HEK293 (cell line): ENCODE measurements at regions not wholly inside any gene's neighbourhood (a gene's known extent, or its start where the extent isn't known, plus 50 kb on each side); places are given as distances from the start of the nearest gene placed in this dataset.
A peak's percentile ranks its signal among the peaks of the same experiment; 100 is the strongest.

Source experiments
- GLI2 ChIP-seq: fragments of 450-650 bp; formaldehyde crosslinking; IDR thresholded peaks from 2 replicates; pipeline ENCODE4; 2017; ENCODE audit warnings: missing biosample characterization, missing genetic modification characterization, low read depth, borderline replicate concordance
- KLF1 ChIP-seq: fragments of 450-650 bp; formaldehyde crosslinking; IDR thresholded peaks from 2 replicates; pipeline ENCODE4 v1.5.1; 2016; ENCODE audit warnings: missing biosample characterization, missing genetic modification characterization
- KLF8 ChIP-seq: fragments of 450-650 bp; formaldehyde crosslinking; IDR thresholded peaks from 2 replicates; pipeline ENCODE4 v1.5.1; 2016; ENCODE audit warnings: missing biosample characterization, missing genetic modification characterization
- RBAK ChIP-seq: fragments of 450-650 bp; formaldehyde crosslinking; IDR thresholded peaks from 2 replicates; pipeline ENCODE4 v1.5.1; 2016; ENCODE audit warnings: missing biosample characterization, missing genetic modification characterization
- SALL2 ChIP-seq: fragments of 450-650 bp; formaldehyde crosslinking; IDR thresholded peaks from 2 replicates; pipeline ENCODE4 v1.5.0; 2017; ENCODE audit warnings: missing biosample characterization, mild to moderate bottlenecking, missing genetic modification characterization, borderline replicate concordance
- ZBTB8A ChIP-seq: fragments of 450-650 bp; formaldehyde crosslinking; IDR thresholded peaks from 2 replicates; pipeline ENCODE4 v1.5.1; 2016; ENCODE audit warnings: missing biosample characterization, missing genetic modification characterization
- ZNF132 ChIP-seq: fragments of 450-650 bp; formaldehyde crosslinking; IDR thresholded peaks from 2 replicates; pipeline ENCODE4 v1.5.1; 2017; ENCODE audit warnings: missing biosample characterization, missing genetic modification characterization, borderline replicate concordance
- ZNF146 ChIP-seq: fragments of 450-650 bp; formaldehyde crosslinking; IDR thresholded peaks from 2 replicates; pipeline ENCODE4 v1.5.1; 2016; ENCODE audit warnings: missing biosample characterization, missing genetic modification characterization
- ZNF157 ChIP-seq: fragments of 450-650 bp; formaldehyde crosslinking; IDR thresholded peaks from 2 replicates; pipeline ENCODE4 v1.5.1; 2016; ENCODE audit warnings: missing biosample characterization, missing genetic modification characterization
- ZNF214 ChIP-seq: fragments of 450-650 bp; formaldehyde crosslinking; IDR thresholded peaks from 2 replicates; pipeline ENCODE4 v1.5.1; 2017; ENCODE audit warnings: missing biosample characterization, mild to moderate bottlenecking, missing genetic modification characterization, borderline replicate concordance
- ZNF423 ChIP-seq: fragments of 450-650 bp; formaldehyde crosslinking; IDR thresholded peaks from 2 replicates; pipeline ENCODE4 v1.5.1; 2016; ENCODE audit warnings: missing biosample characterization, missing genetic modification characterization
- ZNF48 ChIP-seq: fragments of 450-650 bp; formaldehyde crosslinking; IDR thresholded peaks from 2 replicates; pipeline ENCODE4 v1.5.1; 2016; ENCODE audit warnings: missing biosample characterization, missing genetic modification characterization
- ZNF549 ChIP-seq: fragments of 450-650 bp; IDR thresholded peaks from 2 replicates; pipeline ENCODE4 v1.5.1; 2018; ENCODE audit warnings: missing biosample characterization, missing genetic modification characterization, mild to moderate bottlenecking, inconsistent platforms, moderate library complexity
- ZNF555 ChIP-seq: fragments of 450-650 bp; formaldehyde crosslinking; conservative IDR thresholded peaks from 2 replicates; pipeline ENCODE4 v1.5.1; 2017; ENCODE audit warnings: missing biosample characterization, mild to moderate bottlenecking, missing genetic modification characterization, inconsistent platforms
- ZNF561 ChIP-seq: fragments of 450-650 bp; IDR thresholded peaks from 2 replicates; pipeline ENCODE4 v1.5.1; 2018; ENCODE audit warnings: missing biosample characterization, missing genetic modification characterization, borderline replicate concordance
- ZNF610 ChIP-seq: fragments of 450-650 bp; formaldehyde crosslinking; IDR thresholded peaks from 2 replicates; pipeline ENCODE4 v1.5.1; 2016; ENCODE audit warnings: missing biosample characterization, missing genetic modification characterization, borderline replicate concordance
- ZNF707 ChIP-seq: fragments of 450-650 bp; formaldehyde crosslinking; IDR thresholded peaks from 2 replicates; pipeline ENCODE4 v1.5.1; 2016; ENCODE audit warnings: missing biosample characterization, missing genetic modification characterization
- ZNF837 ChIP-seq: fragments of 450-650 bp; formaldehyde crosslinking; IDR thresholded peaks from 2 replicates; pipeline ENCODE4 v1.5.1; 2016; ENCODE audit warnings: missing biosample characterization, missing genetic modification characterization
- TF ChIP-seq, protein P1 (sequence below): fragments of 450-650 bp; formaldehyde crosslinking; IDR thresholded peaks from 2 replicates; pipeline ENCODE4 v1.5.1; 2016; ENCODE audit warnings: missing biosample characterization, missing genetic modification characterization
- TF ChIP-seq, protein P2 (sequence below): fragments of 450-650 bp; formaldehyde crosslinking; IDR thresholded peaks from 2 replicates; pipeline ENCODE4 v1.5.1; 2016; ENCODE audit warnings: missing biosample characterization, missing genetic modification characterization
- TF ChIP-seq, protein P3 (sequence below): fragments of 450-650 bp; IDR thresholded peaks from 2 replicates; pipeline ENCODE4 v1.5.1; 2018; ENCODE audit warnings: missing biosample characterization, mild to moderate bottlenecking, missing genetic modification characterization
- TF ChIP-seq, protein P4 (sequence below): fragments of 450-650 bp; formaldehyde crosslinking; IDR thresholded peaks from 2 replicates; pipeline ENCODE4 v1.5.1; 2016; ENCODE audit warnings: missing biosample characterization, missing genetic modification characterization
- TF ChIP-seq, protein P5 (sequence below): fragments of 450-650 bp; formaldehyde crosslinking; IDR thresholded peaks from 2 replicates; pipeline ENCODE4 v1.5.1; 2017; ENCODE audit warnings: missing biosample characterization, missing genetic modification characterization
- TF ChIP-seq, protein P6 (sequence below): fragments of 450-650 bp; formaldehyde crosslinking; IDR thresholded peaks from 2 replicates; pipeline ENCODE4 v1.5.1; 2016; ENCODE audit warnings: missing biosample characterization, missing genetic modification characterization
- TF ChIP-seq, protein P7 (sequence below): fragments of 450-650 bp; formaldehyde crosslinking; IDR thresholded peaks from 2 replicates; pipeline ENCODE4 v1.5.1; 2016; ENCODE audit warnings: missing biosample characterization, missing genetic modification characterization
- TF ChIP-seq, protein P8 (sequence below): fragments of 450-650 bp; formaldehyde crosslinking; IDR thresholded peaks from 2 replicates; pipeline ENCODE4 v1.5.1; 2016; ENCODE audit warnings: missing biosample characterization, missing genetic modification characterization

DNA sequence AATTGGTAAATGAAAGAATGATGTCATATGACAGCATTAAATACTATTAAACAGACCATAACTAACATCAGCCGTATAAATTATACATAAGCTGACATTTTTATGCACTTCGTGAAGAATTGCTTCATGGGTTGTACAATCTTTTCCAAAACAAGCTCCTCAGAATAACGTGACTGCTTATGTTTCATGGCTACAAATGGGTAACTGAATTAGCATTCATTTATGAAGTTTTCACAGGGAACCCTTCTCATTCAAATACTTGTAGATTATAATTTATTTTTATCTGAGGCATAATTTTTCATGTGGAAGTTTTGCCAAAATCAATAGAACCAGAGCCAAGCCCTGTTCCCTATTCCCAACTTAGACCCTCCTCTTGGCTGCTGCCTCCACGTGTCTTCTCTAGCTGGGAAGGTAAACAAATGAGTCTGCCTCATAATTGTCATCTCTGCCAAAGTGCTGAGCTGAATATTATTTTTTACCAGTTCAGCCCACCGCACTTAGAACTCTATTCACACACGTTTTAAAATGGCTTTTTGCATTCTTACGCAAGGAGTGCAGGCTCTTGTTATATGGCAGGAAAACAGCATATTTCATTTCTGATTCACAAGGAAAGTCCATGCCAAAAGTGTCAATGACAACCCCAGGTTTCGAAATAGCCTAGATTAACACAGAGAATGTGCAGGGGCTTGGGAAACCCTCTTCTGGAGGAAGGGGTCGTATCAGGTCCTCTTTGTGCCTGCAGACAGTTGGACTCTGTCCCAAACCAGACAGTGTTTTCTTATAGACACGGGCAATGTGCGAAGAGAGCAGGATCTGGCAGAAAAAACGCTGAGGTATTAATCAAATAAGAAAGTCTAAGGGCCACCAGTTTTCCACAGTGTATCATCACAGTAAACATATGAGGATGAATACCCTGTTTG lies 370.7 kb upstream of the MGMT start (continued):
- no peak for TF ChIP-seq ZNF132 (tag by site-specific recombination)
- TF ChIP-seq, protein P1, sequence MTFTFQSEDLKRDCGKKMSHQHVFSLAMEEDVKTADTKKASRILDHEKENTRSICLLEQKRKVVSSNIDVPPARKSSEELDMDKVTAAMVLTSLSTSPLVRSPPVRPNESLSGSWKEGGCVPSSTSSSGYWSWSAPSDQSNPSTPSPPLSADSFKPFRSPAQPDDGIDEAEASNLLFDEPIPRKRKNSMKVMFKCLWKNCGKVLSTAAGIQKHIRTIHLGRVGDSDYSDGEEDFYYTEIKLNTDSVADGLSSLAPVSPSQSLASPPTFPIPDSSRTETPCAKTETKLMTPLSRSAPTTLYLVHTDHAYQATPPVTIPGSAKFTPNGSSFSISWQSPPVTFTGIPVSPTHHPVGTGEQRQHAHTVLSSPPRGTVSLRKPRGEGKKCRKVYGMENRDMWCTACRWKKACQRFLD: no peak
- no peak for TF ChIP-seq KLF1
- no peak for TF ChIP-seq ZNF707
- TF ChIP-seq, protein P2, sequence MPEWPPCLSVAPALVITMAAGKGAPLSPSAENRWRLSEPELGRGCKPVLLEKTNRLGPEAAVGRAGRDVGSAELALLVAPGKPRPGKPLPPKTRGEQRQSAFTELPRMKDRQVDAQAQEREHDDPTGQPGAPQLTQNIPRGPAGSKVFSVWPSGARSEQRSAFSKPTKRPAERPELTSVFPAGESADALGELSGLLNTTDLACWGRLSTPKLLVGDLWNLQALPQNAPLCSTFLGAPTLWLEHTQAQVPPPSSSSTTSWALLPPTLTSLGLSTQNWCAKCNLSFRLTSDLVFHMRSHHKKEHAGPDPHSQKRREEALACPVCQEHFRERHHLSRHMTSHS (tag by site-specific recombination): no peak
- TF ChIP-seq ZNF214 (tag by site-specific recombination): 0 out of 2 replicates have a peak, but pooled peaks have one; percentile 7
- TF ChIP-seq ZNF549: no peak
- no peak; the same call in 1 of the 2 replicates for TF ChIP-seq ZNF561 (tag by site-specific recombination)
- TF ChIP-seq GLI2 (tag by site-specific recombination): peak; percentile 80
- TF ChIP-seq, protein P3, sequence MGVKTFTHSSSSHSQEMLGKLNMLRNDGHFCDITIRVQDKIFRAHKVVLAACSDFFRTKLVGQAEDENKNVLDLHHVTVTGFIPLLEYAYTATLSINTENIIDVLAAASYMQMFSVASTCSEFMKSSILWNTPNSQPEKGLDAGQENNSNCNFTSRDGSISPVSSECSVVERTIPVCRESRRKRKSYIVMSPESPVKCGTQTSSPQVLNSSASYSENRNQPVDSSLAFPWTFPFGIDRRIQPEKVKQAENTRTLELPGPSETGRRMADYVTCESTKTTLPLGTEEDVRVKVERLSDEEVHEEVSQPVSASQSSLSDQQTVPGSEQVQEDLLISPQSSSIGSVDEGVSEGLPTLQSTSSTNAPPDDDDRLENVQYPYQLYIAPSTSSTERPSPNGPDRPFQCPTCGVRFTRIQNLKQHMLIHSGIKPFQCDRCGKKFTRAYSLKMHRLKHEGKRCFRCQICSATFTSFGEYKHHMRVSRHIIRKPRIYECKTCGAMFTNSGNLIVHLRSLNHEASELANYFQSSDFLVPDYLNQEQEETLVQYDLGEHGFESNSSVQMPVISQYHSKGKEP (tag by site-specific recombination): no peak
- no peak for TF ChIP-seq ZNF146 (tag by site-specific recombination)
- TF ChIP-seq, protein P4, sequence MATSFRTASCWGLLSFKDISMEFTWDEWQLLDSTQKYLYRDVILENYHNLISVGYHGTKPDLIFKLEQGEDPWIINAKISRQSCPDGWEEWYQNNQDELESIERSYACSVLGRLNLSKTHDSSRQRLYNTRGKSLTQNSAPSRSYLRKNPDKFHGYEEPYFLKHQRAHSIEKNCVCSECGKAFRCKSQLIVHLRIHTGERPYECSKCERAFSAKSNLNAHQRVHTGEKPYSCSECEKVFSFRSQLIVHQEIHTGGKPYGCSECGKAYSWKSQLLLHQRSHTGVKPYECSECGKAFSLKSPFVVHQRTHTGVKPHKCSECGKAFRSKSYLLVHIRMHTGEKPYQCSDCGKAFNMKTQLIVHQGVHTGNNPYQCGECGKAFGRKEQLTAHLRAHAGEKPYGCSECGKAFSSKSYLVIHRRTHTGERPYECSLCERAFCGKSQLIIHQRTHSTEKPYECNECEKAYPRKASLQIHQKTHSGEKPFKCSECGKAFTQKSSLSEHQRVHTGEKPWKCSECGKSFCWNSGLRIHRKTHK (tag by site-specific recombination): no peak
- no peak for TF ChIP-seq ZNF423 (tag by site-specific recombination)
- no peak for TF ChIP-seq ZNF157
- TF ChIP-seq ZBTB8A: peak; percentile 65
- TF ChIP-seq, protein P5, sequence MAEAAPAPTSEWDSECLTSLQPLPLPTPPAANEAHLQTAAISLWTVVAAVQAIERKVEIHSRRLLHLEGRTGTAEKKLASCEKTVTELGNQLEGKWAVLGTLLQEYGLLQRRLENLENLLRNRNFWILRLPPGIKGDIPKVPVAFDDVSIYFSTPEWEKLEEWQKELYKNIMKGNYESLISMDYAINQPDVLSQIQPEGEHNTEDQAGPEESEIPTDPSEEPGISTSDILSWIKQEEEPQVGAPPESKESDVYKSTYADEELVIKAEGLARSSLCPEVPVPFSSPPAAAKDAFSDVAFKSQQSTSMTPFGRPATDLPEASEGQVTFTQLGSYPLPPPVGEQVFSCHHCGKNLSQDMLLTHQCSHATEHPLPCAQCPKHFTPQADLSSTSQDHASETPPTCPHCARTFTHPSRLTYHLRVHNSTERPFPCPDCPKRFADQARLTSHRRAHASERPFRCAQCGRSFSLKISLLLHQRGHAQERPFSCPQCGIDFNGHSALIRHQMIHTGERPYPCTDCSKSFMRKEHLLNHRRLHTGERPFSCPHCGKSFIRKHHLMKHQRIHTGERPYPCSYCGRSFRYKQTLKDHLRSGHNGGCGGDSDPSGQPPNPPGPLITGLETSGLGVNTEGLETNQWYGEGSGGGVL (tag by site-specific recombination): no peak
- TF ChIP-seq ZNF837 (tag by site-specific recombination): no peak
- TF ChIP-seq, protein P6, sequence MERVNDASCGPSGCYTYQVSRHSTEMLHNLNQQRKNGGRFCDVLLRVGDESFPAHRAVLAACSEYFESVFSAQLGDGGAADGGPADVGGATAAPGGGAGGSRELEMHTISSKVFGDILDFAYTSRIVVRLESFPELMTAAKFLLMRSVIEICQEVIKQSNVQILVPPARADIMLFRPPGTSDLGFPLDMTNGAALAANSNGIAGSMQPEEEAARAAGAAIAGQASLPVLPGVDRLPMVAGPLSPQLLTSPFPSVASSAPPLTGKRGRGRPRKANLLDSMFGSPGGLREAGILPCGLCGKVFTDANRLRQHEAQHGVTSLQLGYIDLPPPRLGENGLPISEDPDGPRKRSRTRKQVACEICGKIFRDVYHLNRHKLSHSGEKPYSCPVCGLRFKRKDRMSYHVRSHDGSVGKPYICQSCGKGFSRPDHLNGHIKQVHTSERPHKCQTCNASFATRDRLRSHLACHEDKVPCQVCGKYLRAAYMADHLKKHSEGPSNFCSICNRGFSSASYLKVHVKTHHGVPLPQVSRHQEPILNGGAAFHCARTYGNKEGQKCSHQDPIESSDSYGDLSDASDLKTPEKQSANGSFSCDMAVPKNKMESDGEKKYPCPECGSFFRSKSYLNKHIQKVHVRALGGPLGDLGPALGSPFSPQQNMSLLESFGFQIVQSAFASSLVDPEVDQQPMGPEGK (tag by site-specific recombination): peak; percentile 21; the same call in 1 of the 2 replicates
- TF ChIP-seq KLF8: no peak
- no peak for TF ChIP-seq ZNF610 (tag by site-specific recombination)
- TF ChIP-seq, protein P7, sequence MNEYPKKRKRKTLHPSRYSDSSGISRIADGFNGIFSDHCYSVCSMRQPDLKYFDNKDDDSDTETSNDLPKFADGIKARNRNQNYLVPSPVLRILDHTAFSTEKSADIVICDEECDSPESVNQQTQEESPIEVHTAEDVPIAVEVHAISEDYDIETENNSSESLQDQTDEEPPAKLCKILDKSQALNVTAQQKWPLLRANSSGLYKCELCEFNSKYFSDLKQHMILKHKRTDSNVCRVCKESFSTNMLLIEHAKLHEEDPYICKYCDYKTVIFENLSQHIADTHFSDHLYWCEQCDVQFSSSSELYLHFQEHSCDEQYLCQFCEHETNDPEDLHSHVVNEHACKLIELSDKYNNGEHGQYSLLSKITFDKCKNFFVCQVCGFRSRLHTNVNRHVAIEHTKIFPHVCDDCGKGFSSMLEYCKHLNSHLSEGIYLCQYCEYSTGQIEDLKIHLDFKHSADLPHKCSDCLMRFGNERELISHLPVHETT (tag by site-specific recombination): 0 out of 2 replicates have a peak, but pooled peaks have one; percentile 40
- TF ChIP-seq, protein P8, sequence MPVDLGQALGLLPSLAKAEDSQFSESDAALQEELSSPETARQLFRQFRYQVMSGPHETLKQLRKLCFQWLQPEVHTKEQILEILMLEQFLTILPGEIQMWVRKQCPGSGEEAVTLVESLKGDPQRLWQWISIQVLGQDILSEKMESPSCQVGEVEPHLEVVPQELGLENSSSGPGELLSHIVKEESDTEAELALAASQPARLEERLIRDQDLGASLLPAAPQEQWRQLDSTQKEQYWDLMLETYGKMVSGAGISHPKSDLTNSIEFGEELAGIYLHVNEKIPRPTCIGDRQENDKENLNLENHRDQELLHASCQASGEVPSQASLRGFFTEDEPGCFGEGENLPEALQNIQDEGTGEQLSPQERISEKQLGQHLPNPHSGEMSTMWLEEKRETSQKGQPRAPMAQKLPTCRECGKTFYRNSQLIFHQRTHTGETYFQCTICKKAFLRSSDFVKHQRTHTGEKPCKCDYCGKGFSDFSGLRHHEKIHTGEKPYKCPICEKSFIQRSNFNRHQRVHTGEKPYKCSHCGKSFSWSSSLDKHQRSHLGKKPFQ (tag by site-specific recombination): peak; percentile 96
- no peak for TF ChIP-seq RBAK (tag by site-specific recombination)
- no peak for TF ChIP-seq SALL2 (tag by site-specific recombination)
- no peak for TF ChIP-seq ZNF555 (tag by site-specific recombination)
- TF ChIP-seq ZNF48 (tag by site-specific recombination): no peak
